GM12878 (cell line): ENCODE measurements at regions not wholly inside any gene's neighbourhood (a gene's known extent, or its start where the extent isn't known, plus 50 kb on each side); places are given as distances from the start of the nearest gene placed in this dataset.

Source experiments
- ATAC-seq: fragments of 200-7000 bp; cut with Tn5 transposase; 3 replicates; pipeline ENCODE4 v1.9.1; 2020; ENCODE audit warnings: mild to moderate bottlenecking, moderate library complexity
- BruUV-seq: library from RNA; stranded (reverse); fragments of 400-500 nt; replicated peaks from 2 replicates; lab custom pipeline; 2021; lab: Mats Ljungman, UMichigan
- CTCF ChIA-PET: fragments of 300-600 bp; sonication (Branson Sonifier 250); formaldehyde crosslinking; extraction: SDS; loops from one replicate; lab custom pipeline; 2021; ENCODE audit warnings: inconsistent platforms; lab: Yijun Ruan, JAX
- POLR2A ChIA-PET: fragments of 350-600 bp; formaldehyde crosslinking; extraction: SDS; loops from one replicate; lab custom pipeline; 2021; ENCODE audit warnings: inconsistent platforms; lab: Charles Lee
- RAD21 ChIA-PET: fragments of 300-600 bp; sonication (Branson Sonifier 250); formaldehyde crosslinking; loops from one replicate; lab custom pipeline; 2023; ENCODE audit warnings: antibody characterized with exemption; ENCODE audit not compliant: unreplicated experiment; lab: Charles Lee
- SMC1A ChIA-PET: fragments of 300-600 bp; sonication (Branson Sonifier 250); formaldehyde crosslinking; loops from one replicate; lab custom pipeline; 2023; ENCODE audit not compliant: unreplicated experiment, uncharacterized antibody; lab: Charles Lee
- DNase-seq: peaks from one replicate; pipeline ENCODE4 v3.0.0-alpha.2; 2011; ENCODE audit warnings: low read depth, low spot score
- FAIRE-seq: peaks from 3 replicates; lab custom pipeline; 2011; peaks lifted over from hg19 to GRCh38; lab: Jason Lieb, UNC
- H2AFZ ChIP-seq: 2 replicates; pipeline ENCODE4 v1.6.0; 2011; ENCODE audit warnings: low read depth, low read length, control low read depth; ENCODE audit not compliant: control insufficient read depth
- H3K27ac ChIP-seq: 2 replicates; pipeline ENCODE4 v1.5.1; 2011; ENCODE audit warnings: control low read depth; ENCODE audit not compliant: control insufficient read depth, insufficient read depth
- H3K27me3 ChIP-seq, 2 experiments: replicated peaks in 1 of 2; 2 replicates each; pipeline versions ENCODE4 v1.6.0 to v1.6.1; 2011; ENCODE audit warnings: low read length in 1 of 2; ENCODE audit not compliant: control insufficient read depth in 2 of 2, insufficient read depth in 2 of 2
- H3K36me3 ChIP-seq, 2 experiments: 2 replicates each; pipeline ENCODE4 v1.5.1; 2011; ENCODE audit warnings: low read length in 1 of 2; ENCODE audit not compliant: control insufficient read depth in 2 of 2, insufficient read depth in 2 of 2
- H3K4me1 ChIP-seq: 2 replicates; pipeline ENCODE4 v1.6.1; 2011; ENCODE audit warnings: mild to moderate bottlenecking, low read length, moderate library complexity, mixed read lengths; ENCODE audit not compliant: control insufficient read depth, insufficient read depth
- H3K4me2 ChIP-seq: 2 replicates; pipeline ENCODE4 v1.6.0; 2011; ENCODE audit warnings: control low read depth; ENCODE audit not compliant: control insufficient read depth, insufficient read depth
- H3K4me3 ChIP-seq: fragments of 200-600 bp; sonication (generic); 2 replicates; pipeline ENCODE4 v1.5.1; 2016
- H3K79me2 ChIP-seq: 2 replicates; pipeline ENCODE4 v1.6.0; 2011; ENCODE audit warnings: low read length; ENCODE audit not compliant: control insufficient read depth, insufficient read depth
- H3K9ac ChIP-seq: 2 replicates; pipeline ENCODE4 v1.8.0; 2011; ENCODE audit warnings: low read length, control low read depth, mixed read lengths; ENCODE audit not compliant: control insufficient read depth, insufficient read depth
- H3K9me3 ChIP-seq: replicated peaks from 3 replicates; pipeline ENCODE4 v1.5.1; 2011; ENCODE audit warnings: mild to moderate bottlenecking, low read length; ENCODE audit not compliant: control insufficient read depth, insufficient read depth
- H4K20me1 ChIP-seq: 2 replicates; pipeline ENCODE4 v1.6.0; 2011; ENCODE audit not compliant: control insufficient read depth, insufficient read depth
- BCL3 ChIP-seq: IDR thresholded peaks from 2 replicates; pipeline ENCODE4 v1.6.1; 2011; ENCODE audit warnings: borderline replicate concordance, low read depth, mild to moderate bottlenecking, moderate library complexity, low read length; ENCODE audit not compliant: insufficient read depth, poor library complexity, severe bottlenecking
- BMI1 ChIP-seq: fragments of 450-650 bp; IDR thresholded peaks from 2 replicates; pipeline ENCODE4 v1.6.1; 2016; ENCODE audit warnings: mild to moderate bottlenecking, moderate library complexity, borderline replicate concordance
- E2F8 ChIP-seq: fragments of 450-650 bp; IDR thresholded peaks from 2 replicates; pipeline ENCODE4 v1.6.1; 2018; ENCODE audit warnings: mild to moderate bottlenecking, low read depth, moderate library complexity; ENCODE audit not compliant: partially characterized antibody
- FOS ChIP-seq: IDR thresholded peaks from 3 replicates; pipeline ENCODE4 v1.6.1; 2011; ENCODE audit warnings: borderline replicate concordance; ENCODE audit not compliant: insufficient read length; ENCODE audit errors: extremely low read depth
- FOXK2 ChIP-seq: fragments of 450-650 bp; IDR thresholded peaks from 2 replicates; pipeline ENCODE4 v1.6.1; 2017; ENCODE audit warnings: mild to moderate bottlenecking, moderate library complexity
- MEF2A ChIP-seq: IDR thresholded peaks from 2 replicates; pipeline ENCODE4 v1.6.1; 2011; ENCODE audit warnings: low read depth, mild to moderate bottlenecking, low read length, moderate library complexity; ENCODE audit not compliant: insufficient read depth
- MEF2B ChIP-seq: fragments of 450-650 bp; IDR thresholded peaks from 2 replicates; pipeline ENCODE4 v1.6.1; 2018; ENCODE audit warnings: mild to moderate bottlenecking, moderate library complexity; ENCODE audit not compliant: partially characterized antibody, poor library complexity, severe bottlenecking
- NFYA ChIP-seq: IDR thresholded peaks from 2 replicates; pipeline ENCODE4 v1.6.1; 2011; ENCODE audit warnings: low read depth, mild to moderate bottlenecking, low read length, improper control_type of control experiment, borderline replicate concordance
- POLR2AphosphoS2 ChIP-seq: IDR thresholded peaks from 2 replicates; pipeline ENCODE4 v1.6.1; 2011; ENCODE audit warnings: low read depth, mild to moderate bottlenecking, low read length, improper control_type of control experiment, moderate library complexity
- RAD51 ChIP-seq: fragments of 450-650 bp; IDR thresholded peaks from 2 replicates; pipeline ENCODE4 v1.6.1; 2016; ENCODE audit warnings: moderate library complexity, mild to moderate bottlenecking, inconsistent platforms
- RBBP5 ChIP-seq: fragments of 200-600 bp; sonication (generic); conservative IDR thresholded peaks from 2 replicates; pipeline ENCODE4 v1.6.1; 2016
- SREBF1 ChIP-seq: IDR thresholded peaks from 2 replicates; pipeline ENCODE4 v1.6.1; 2012; ENCODE audit warnings: mild to moderate bottlenecking, low read length
- ZNF592 ChIP-seq: fragments of 450-650 bp; IDR thresholded peaks from 2 replicates; pipeline ENCODE4 v1.6.1; 2017; ENCODE audit warnings: mild to moderate bottlenecking, moderate library complexity
- ZNF622 ChIP-seq: fragments of 450-650 bp; IDR thresholded peaks from 2 replicates; pipeline ENCODE4 v1.6.1; 2017; ENCODE audit warnings: mild to moderate bottlenecking, inconsistent platforms
- ZSCAN29 ChIP-seq: fragments of 450-650 bp; IDR thresholded peaks from 2 replicates; pipeline ENCODE4 v1.6.1; 2017; ENCODE audit warnings: mild to moderate bottlenecking, moderate library complexity
- WGBS: methylation state at CpG from one replicate; pipeline ENCODE4 v1.1.6; 2016; ENCODE audit warnings: low lambda C conversion rate; ENCODE audit not compliant: insufficient replicate concordance, insufficient coverage; ENCODE audit errors: missing lambda C conversion rate; 5-methylcytosine and 5-hydroxymethylcytosine counted together
- in situ Hi-C: fragments of 300-500 bp; cut with MboI; formaldehyde crosslinking; loops from 9 replicates; pipeline ENCODE4 v1.14.3; 2018; ENCODE audit warnings: mixed read lengths
- intact Hi-C: fragments of 100-400 bp; cut with micrococcal nuclease; formaldehyde crosslinking; loops from one replicate; pipeline ENCODE4 v1.14.2; 2022; ENCODE audit not compliant: unreplicated experiment

GRCh38 chr5:29993286-29993685 is 1200.2 kb upstream of the CDH6 start:
- H4K20me1 ChIP-seq = no peaks in the 10 kb centered on the region
- no peak overlapping the region for H3K4me3 ChIP-seq
- no peak overlapping the region for H3K4me2 ChIP-seq
- ChIA-PET RAD21 (no interaction called here), SMC1A (no interaction called here), CTCF (no interaction called here), POLR2A (no interaction called here)
- intact Hi-C loops = no loop called here
- H3K4me1 ChIP-seq = no peaks in the 10 kb centered on the region
- 2% methylated on average over 3 of the region's 3 CpGs for WGBS
- BruUV-seq = no TSS peak
- H3K9me3 ChIP-seq = no peaks in the 10 kb centered on the region
- no peak overlapping the region for H3K9ac ChIP-seq
- TF ChIP-seq ZNF622 = no peak
- no peak for TF ChIP-seq FOS
- no peak for TF ChIP-seq FOXK2
- no peak for TF ChIP-seq POLR2AphosphoS2
- no peak for TF ChIP-seq BMI1
- no peak for TF ChIP-seq SREBF1
- TF ChIP-seq ZSCAN29 = no peak
- no peak for TF ChIP-seq NFYA
- TF ChIP-seq RAD51 = no peak
- TF ChIP-seq ZNF592 = no peak
- TF ChIP-seq BCL3 = no peak
- TF ChIP-seq E2F8 = no peak
- TF ChIP-seq MEF2B = no peak
- no peak for TF ChIP-seq MEF2A
- TF ChIP-seq RBBP5 = no peak
- H3K27me3 ChIP-seq = no peaks in the 10 kb centered on the region
- no peak for FAIRE-seq
- in situ Hi-C loops = no loop called here
- no peak overlapping the region for H2AFZ ChIP-seq
- DNase-seq = no peak
- no peaks in the 10 kb centered on the region for H3K79me2 ChIP-seq
- no peak overlapping the region for H3K27ac ChIP-seq
- H3K36me3 ChIP-seq = no peaks in the 10 kb centered on the region
- ATAC-seq = no peak
